ENCODE measurements at regions not wholly inside any gene's neighbourhood (a gene's known extent, or its start where the extent isn't known, plus 50 kb on each side); places are given as distances from the start of the nearest gene placed in this dataset.
"Not testable (repeated sequence)": the region's sequence is repeated elsewhere in the genome, so short reads cannot be mapped to it uniquely, and the experiment has no call there.

DNA sequence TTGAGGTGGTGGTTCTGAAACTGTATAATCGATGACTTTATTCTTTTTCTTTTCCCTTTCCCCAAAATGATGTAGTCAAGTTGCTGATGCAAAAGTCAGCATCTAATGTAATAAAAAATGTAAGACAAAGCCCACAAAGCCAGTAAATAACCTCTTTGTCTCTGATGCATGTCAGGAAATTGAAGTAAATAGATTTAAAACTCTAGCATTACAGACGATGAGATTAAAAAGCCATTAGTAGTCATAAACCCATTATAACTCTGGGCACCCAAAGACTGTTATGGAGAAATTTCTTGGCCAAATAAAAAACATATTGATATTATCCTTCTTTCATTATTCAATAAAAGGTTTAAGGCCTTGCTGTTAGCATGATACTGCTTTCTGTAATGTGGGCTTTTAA is 548.7 kb downstream of the TUSC1 start:
- H3K4me3 ChIP-seq (ENCODE audit: low read length) = no peak overlapping the region
- TF ChIP-seq, protein P1, sequence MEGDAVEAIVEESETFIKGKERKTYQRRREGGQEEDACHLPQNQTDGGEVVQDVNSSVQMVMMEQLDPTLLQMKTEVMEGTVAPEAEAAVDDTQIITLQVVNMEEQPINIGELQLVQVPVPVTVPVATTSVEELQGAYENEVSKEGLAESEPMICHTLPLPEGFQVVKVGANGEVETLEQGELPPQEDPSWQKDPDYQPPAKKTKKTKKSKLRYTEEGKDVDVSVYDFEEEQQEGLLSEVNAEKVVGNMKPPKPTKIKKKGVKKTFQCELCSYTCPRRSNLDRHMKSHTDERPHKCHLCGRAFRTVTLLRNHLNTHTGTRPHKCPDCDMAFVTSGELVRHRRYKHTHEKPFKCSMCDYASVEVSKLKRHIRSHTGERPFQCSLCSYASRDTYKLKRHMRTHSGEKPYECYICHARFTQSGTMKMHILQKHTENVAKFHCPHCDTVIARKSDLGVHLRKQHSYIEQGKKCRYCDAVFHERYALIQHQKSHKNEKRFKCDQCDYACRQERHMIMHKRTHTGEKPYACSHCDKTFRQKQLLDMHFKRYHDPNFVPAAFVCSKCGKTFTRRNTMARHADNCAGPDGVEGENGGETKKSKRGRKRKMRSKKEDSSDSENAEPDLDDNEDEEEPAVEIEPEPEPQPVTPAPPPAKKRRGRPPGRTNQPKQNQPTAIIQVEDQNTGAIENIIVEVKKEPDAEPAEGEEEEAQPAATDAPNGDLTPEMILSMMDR (conservative IDR thresholded peaks at IDR 0.05; ENCODE audit: low read depth, low read length) = no peak
- DNase-seq (ENCODE audit: low read depth) = no peak

DNA sequence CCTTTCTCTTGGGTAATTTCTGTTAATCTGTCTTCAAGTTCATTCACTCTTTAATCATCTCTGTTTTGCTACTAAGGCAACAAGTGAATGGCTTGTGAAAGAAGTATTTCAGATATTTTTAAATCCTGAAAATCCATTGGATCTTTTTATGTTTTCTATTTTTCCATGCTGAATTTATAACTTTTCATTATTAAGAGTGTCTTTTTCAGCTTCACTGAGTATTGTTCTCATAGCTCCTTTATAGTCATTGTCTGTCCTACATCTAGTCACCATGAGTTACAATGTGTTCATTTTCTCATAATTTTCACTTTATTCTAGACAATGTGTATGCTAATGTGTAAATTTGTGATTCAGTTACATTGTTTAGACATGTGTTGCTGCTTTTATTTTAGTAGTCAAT is 556.4 kb downstream of the TUSC1 start:
- no peak overlapping the region for H3K4me3 ChIP-seq (ENCODE audit: low read length)
- TF ChIP-seq, protein P1 (conservative IDR thresholded peaks at IDR 0.05; ENCODE audit: low read depth, low read length) = no peak

DNA sequence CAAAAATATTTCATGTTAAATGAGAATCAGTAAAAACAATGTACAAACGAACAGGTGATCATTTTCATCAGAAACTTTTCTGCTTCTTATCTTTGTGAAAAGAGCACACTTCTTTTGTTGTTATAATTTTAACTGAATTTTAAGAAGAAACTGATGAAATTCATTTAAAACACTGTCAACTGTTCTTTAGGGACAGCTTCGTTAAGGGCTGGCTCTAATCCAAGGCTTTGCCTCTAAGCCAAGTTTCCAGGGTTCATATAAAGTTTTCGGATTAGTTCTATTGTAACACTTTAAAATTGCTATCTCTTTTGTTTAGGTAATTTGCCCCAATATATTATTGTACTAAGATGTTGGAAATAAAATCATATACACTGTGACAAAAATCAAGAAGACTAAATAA is 559.2 kb downstream of the TUSC1 start:
- no peak for DNase-seq (ENCODE audit: low read depth)
- no peak overlapping the region for H3K4me3 ChIP-seq (ENCODE audit: low read length)
- TF ChIP-seq, protein P1 (conservative IDR thresholded peaks at IDR 0.05; ENCODE audit: low read depth, low read length) = no peak

More for the DNA sequence above, 556.4 kb downstream of the TUSC1 start:
- no peak for DNase-seq (ENCODE audit: low read depth)

DNA sequence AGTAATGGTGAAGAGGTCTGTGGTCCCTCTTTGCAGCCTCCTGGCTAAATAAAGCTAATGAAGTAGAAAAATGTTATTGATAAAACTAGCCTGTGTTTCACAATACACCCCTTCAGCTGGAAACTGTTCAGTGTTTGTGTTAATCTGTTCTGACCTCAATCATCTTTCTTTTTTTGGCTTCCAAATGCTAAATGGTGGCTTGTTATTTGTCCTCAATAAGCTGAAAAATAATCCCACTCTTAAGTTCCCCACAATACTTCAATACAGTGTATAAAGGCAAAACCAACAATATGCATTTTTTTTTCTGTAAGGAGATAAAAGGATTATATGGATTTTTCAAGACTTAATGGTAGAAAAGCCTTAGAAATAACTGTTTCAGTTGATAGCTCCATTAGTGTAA is 560.5 kb downstream of the TUSC1 start:
- H3K4me3 ChIP-seq (ENCODE audit: low read length) = no peak overlapping the region
- TF ChIP-seq, protein P1 (conservative IDR thresholded peaks at IDR 0.05; ENCODE audit: low read depth, low read length) = no peak
- no peak for DNase-seq (ENCODE audit: low read depth)

DNA sequence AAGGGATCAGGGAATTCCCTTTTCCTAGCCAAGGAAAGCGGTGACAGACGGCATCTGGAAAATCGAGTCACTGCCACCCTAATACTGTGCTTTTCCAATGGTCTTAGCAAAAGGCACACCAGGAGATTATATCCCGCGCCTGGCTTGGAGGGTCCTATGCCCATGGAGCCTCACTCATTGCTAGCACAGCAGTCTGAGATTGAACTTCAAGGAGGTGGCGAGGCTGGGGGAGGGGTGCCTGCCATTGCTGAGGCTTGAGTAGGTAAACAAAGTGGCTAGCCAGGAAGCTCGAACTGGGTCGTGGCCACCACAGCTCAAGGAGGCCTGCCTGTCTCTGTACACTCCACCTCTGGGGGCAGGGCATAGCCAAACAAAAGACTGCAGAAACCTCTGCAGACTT is 556.5 kb upstream of the IZUMO3 start:
- not testable (repeated sequence) for DNase-seq (ENCODE audit: low read depth); H3K4me3 ChIP-seq (ENCODE audit: low read length)

DNA sequence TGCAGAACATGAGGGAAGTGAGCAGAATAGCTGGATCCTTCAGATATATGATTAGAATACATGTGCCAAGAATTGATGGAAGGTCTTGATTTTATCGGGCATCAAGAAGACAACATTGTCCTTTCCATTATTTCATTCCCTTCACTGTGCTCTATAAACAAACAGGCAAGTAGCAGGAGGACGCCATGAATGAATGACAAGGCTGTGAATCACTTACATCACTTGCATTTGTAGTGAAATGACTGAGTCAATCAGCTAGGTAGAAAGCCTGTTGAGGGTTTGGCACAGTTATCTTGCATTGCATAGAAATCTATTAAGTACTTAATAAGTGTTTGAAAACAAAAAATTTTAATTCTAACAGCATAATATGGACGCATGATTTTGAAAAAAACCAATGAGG is 548.8 kb upstream of the IZUMO3 start:
- TF ChIP-seq, protein P1 (conservative IDR thresholded peaks at IDR 0.05; ENCODE audit: low read depth, low read length) = no peak
- no peak overlapping the region for H3K4me3 ChIP-seq (ENCODE audit: low read length)
- DNase-seq (ENCODE audit: low read depth) = no peak

DNA sequence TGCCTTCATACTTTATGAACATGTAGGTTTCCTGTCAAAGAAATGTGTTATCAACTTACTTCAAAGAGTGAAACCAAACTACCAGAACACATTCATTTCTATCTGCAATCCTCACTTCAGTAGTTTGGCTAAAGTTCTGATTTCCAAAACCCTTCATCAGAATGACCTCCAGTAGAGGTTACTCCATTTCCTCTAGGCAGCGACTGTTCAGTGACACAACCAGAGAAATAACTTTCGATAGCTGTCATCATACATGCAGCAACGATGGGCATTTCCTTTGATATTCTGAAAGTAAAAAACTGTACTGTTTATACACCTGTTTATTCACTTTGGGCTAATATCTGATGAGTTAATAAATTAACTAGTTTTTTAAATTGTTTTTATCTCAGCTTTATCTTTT is 532.5 kb upstream of the IZUMO3 start:
- TF ChIP-seq, protein P1 (conservative IDR thresholded peaks at IDR 0.05; ENCODE audit: low read depth, low read length) = no peak
- no peak for DNase-seq (ENCODE audit: low read depth)
- H3K4me3 ChIP-seq (ENCODE audit: low read length) = no peak overlapping the region

Measured in retinal pigment epithelial cell (primary cell).